ENCODE measurements at regions not wholly inside any gene's neighbourhood (a gene's known extent, or its start where the extent isn't known, plus 50 kb on each side); places are given as distances from the start of the nearest gene placed in this dataset.

DNA sequence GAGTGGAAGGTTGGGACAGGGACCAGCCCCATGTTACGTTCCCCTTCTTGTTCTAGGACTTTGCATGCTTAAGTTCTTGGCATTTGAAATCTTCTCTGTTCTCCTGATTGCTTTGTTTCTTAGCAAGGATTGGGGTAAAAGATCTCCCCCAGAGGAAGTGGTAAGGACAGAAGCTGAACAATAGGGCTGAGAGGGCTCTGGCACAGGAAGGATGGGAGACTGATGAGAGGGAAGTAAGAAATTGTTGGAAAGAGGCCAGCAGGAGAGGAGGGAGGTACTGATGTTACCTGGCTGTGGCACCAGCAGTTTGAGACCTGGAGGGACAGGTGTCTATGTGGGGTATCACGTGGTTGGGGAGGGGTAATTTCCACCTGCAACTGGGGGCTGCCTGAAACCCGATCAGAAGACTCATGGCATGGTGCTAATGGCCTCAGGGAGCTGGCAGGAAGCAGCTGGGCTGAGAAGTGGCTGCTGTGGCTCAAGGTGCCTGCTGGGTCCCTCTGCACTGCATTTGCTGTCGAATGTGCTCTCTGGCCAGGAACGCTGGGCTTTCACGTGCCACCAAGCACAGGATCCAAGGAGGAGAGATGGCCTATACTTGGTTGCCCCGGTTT lies 108.4 kb downstream of the LSM3 start:
- Mint-ChIP-seq H3K4me1 (ENCODE audit: low read depth) (no peaks in the 10 kb centered on the region), H3K27me3 (ENCODE audit: low read depth) (peaks cover 9% of the 10 kb centered on the region), H3K9me3 (no peaks in the 10 kb centered on the region), H3K27ac (no peak overlapping the region), H3K36me3 (ENCODE audit: low read depth) (no peaks in the 10 kb centered on the region), H3K4me3 (ENCODE audit: low read depth) (no peak overlapping the region)
- intact Hi-C loops (cut with micrococcal nuclease) = no loop called here
- DNase-seq (ENCODE audit: low spot score) = no peak

DNA sequence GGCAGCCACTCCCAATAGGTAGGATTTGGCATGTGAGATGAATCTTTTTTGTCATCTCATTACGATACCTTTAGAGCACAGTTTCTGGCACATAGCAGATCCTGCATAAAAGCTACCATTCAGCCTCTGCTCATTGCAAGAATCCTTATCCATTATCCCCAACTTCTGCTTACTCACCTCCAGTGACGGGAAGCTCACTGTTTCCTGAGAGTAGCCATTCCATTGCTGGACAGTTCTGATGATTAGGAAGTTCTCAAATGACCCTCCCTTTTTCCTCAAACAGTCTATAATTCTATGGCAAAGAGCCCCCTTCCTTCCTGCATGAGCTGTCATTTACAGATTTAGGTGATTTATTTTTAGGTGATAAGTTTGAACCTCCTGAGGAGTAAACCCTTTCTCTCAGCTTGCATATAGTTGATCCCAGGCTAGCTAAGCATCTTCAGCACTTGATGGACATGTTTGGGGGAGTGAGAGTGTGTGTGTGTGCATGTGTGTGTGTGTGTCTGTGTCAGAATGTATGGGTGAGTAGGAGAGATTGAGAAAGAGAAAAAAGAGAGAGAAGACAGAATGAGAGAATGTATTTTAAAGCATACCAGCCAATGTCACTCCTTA lies 109.7 kb downstream of the LSM3 start:
- no peak for DNase-seq (ENCODE audit: low spot score)
- no peaks in the 10 kb centered on the region for H3K36me3 Mint-ChIP-seq (ENCODE audit: low read depth)
- H3K4me1 Mint-ChIP-seq (ENCODE audit: low read depth) = no peaks in the 10 kb centered on the region
- no peak overlapping the region for H3K27ac Mint-ChIP-seq
- no peak overlapping the region for H3K4me3 Mint-ChIP-seq (ENCODE audit: low read depth)
- intact Hi-C loops (cut with micrococcal nuclease) = no loop called here
- no peaks in the 10 kb centered on the region for H3K9me3 Mint-ChIP-seq
- peaks cover 9% of the 10 kb centered on the region for H3K27me3 Mint-ChIP-seq (ENCODE audit: low read depth)

DNA sequence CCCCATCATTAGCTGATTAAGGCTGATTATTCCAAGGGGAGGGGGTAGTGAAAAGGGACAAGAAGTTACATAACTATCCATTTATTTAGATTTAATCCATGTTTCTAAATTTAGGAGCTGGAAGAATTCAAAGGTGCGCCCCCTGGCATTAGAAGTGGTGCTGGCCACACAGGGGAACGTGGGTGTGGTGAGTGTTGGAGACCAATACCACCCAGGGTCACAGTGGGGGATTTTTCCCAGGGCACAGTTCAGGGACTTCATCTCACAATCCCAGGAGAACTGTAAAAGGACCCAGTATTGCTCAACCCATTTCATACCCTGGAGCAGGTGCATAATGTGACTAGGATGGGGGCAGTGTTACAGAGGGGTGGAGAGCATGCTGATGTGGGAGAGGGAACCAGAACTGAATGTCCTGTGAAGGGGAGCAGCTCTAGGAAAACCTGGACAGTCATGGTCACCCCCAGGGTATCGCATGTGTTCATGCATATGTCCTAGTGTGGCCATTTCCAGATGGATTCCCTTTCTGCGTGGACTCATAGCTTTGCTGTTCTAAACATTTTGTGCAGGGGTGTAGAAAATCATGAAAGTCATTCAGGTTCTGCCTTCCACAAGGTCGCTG lies 110.3 kb downstream of the LSM3 start:
- peaks cover 9% of the 10 kb centered on the region for H3K27me3 Mint-ChIP-seq (ENCODE audit: low read depth)
- H3K4me1 Mint-ChIP-seq (ENCODE audit: low read depth) = no peaks in the 10 kb centered on the region
- H3K4me3 Mint-ChIP-seq (ENCODE audit: low read depth) = no peak overlapping the region
- H3K36me3 Mint-ChIP-seq (ENCODE audit: low read depth) = no peaks in the 10 kb centered on the region
- intact Hi-C loops (cut with micrococcal nuclease) = no loop called here
- DNase-seq (ENCODE audit: low spot score) = no peak
- no peak overlapping the region for H3K27ac Mint-ChIP-seq
- H3K9me3 Mint-ChIP-seq = no peaks in the 10 kb centered on the region

DNA sequence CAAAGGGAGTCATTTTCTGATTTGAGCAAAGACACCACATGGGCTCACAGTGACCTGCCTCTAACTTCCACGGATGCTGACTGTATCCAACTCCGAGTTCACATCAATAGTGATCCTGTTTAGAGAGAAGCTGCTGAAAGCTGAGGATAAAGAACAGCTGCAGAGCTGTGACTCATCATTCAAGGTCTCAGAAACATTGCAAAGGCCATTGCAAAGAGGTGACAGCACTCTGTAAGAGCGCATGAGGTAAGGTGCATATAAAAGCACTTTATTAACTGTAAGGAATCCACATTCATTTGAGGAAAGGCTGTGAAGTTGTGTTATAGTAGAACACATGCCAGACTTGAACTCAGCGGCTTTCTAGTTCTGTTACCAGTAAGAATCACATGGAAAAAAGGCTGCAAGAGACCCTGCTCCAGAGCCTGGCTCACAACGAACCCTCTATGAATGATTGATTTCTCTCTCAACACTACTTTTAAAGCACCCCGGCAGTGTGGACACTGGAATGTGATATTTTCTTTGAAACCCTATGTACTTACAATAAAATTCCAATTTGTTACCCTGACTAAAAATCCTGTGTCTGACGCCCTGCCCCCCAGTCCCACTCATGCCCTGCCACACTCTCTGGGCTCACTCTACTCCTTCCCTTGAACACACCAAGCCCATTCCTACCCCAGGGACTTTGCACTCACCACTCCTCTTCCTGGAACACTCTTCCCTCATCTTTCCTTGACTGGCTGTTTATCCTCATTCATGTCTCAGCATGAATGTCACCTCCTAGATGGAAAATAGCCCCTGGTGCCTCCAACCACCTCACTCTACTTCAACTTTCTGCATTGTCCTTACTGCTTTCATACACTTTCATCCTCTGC lies 111.2 kb downstream of the LSM3 start:
- H3K36me3 Mint-ChIP-seq (ENCODE audit: low read depth) = no peaks in the 10 kb centered on the region
- intact Hi-C loops (cut with micrococcal nuclease) = no loop called here
- H3K27ac Mint-ChIP-seq = no peak overlapping the region
- no peaks in the 10 kb centered on the region for H3K4me1 Mint-ChIP-seq (ENCODE audit: low read depth)
- peaks cover 15% of the 10 kb centered on the region for H3K27me3 Mint-ChIP-seq (ENCODE audit: low read depth)
- no peaks in the 10 kb centered on the region for H3K9me3 Mint-ChIP-seq
- no peak overlapping the region for H3K4me3 Mint-ChIP-seq (ENCODE audit: low read depth)
- DNase-seq (ENCODE audit: low spot score) = no peak

DNA sequence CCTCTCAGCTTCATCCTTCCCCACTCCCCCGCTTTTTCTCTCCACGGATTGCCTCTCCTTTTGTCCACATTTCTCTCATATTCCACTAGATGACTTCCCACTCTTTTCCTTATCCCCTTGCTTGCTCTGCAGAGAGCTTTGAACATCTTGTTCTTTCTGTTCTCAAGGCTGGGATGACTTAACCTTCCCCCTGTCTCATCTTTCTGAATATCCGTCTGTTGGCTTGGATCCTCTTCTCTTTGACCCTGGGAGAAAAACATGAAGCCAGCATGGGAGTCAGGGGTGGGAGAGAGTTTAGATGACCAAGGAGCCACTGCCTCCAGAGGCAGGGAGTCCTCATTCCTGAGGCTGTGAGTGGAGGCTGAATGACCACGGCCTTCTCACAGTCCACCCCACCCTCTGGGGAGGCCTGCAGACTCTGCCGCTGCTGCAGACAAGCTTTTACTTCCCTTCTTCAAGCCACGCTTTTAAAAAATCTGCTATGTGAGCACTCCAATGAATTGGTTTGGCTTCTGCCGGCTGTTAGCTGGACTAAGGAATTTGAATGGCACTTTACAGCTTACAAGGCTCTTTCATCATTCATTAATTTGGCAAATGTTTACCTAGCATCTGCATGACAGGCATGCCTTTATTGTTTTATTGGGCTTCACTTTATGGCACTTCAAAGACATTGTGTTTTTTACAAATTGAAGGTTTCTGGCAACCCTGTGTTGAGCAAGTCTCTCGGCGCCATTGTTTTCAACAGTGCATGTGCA lies 111.6 kb upstream of the SLC6A6 start:
- no peak for DNase-seq (ENCODE audit: low spot score)
- no peaks in the 10 kb centered on the region for H3K4me1 Mint-ChIP-seq (ENCODE audit: low read depth)
- H3K27me3 Mint-ChIP-seq (ENCODE audit: low read depth) = peaks cover 15% of the 10 kb centered on the region
- no peak overlapping the region for H3K4me3 Mint-ChIP-seq (ENCODE audit: low read depth)
- H3K9me3 Mint-ChIP-seq = no peaks in the 10 kb centered on the region
- H3K27ac Mint-ChIP-seq = no peak overlapping the region
- intact Hi-C loops (cut with micrococcal nuclease) = no loop called here
- no peaks in the 10 kb centered on the region for H3K36me3 Mint-ChIP-seq (ENCODE audit: low read depth)

DNA sequence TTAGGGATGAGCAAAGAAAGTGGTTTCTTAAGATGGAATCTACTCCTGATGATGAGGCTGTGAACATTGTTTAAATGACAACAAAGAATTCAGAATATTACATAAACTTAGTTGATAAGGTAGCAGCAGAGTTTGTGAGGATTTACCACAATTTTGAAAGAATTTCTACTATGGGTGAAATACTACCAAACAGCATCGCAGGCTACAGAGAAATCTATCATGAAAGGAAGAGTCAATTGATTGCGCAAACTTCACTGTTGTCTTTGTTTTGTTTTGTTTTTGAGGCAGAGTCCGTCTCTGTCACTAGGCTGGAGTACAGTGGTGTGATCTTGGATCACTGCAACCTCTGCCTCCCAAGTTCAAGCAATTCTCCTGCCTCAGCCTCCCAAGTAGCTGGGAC lies 107.4 kb upstream of the SLC6A6 start:
- Mint-ChIP-seq H3K4me1 (ENCODE audit: low read depth) (no peaks in the 10 kb centered on the region), H3K27ac (no peak overlapping the region), H3K9me3 (no peaks in the 10 kb centered on the region), H3K27me3 (ENCODE audit: low read depth) (peaks cover 12% of the 10 kb centered on the region), H3K4me3 (ENCODE audit: low read depth) (no peak overlapping the region), H3K36me3 (ENCODE audit: low read depth) (no peaks in the 10 kb centered on the region)
- intact Hi-C loops (cut with micrococcal nuclease) = no loop called here
- DNase-seq (ENCODE audit: low spot score) = no peak

DNA sequence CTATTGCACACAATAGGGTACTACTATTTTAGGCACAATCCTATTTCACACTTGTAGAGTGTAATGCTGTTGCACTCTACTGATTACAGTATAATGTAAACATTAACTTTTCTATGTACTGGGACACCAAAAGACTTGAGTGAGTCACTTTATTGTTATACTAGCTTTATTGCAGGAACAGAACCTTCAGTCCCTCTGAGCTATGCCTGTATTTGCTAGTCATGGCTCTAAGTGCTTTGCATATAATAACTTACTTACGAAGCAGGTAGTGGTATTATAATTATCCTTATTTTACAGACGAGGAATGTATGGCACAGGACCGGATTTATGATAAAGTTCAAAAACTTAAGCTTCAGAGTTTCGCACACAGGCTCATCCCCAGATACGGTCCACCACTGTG lies 106.6 kb upstream of the SLC6A6 start:
- Mint-ChIP-seq H3K9me3 (no peaks in the 10 kb centered on the region), H3K27me3 (ENCODE audit: low read depth) (peaks cover 8% of the 10 kb centered on the region), H3K4me3 (ENCODE audit: low read depth) (no peak overlapping the region), H3K27ac (no peak overlapping the region), H3K4me1 (ENCODE audit: low read depth) (no peaks in the 10 kb centered on the region), H3K36me3 (ENCODE audit: low read depth) (no peaks in the 10 kb centered on the region)
- intact Hi-C loops (cut with micrococcal nuclease) = no loop called here
- no peak for DNase-seq (ENCODE audit: low spot score)

DNA sequence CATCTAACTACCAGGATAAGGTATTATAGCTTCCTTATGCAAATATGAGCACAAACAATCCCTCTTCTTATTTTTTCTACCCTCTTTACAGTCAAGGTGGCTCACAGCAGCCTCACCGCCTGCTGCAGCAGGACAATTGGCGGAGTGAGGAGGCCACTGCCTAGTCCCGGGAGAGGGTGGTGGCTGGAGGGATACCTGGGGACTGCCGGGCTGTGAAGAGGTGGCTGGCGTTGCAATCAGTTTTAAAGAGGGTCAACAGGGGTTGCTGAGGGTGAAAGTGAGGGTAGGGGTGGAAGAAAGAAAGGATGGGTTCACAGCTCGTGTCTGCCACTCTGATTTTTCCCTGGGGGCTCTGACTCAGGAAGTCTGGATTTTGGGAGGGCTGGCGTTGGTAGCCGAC lies 105.1 kb upstream of the SLC6A6 start:
- H3K36me3 Mint-ChIP-seq (ENCODE audit: low read depth) = no peaks in the 10 kb centered on the region
- no peak overlapping the region for H3K4me3 Mint-ChIP-seq (ENCODE audit: low read depth)
- no peak overlapping the region for H3K27ac Mint-ChIP-seq
- no peak for DNase-seq (ENCODE audit: low spot score)
- no peaks in the 10 kb centered on the region for H3K4me1 Mint-ChIP-seq (ENCODE audit: low read depth)
- intact Hi-C loops (cut with micrococcal nuclease) = no loop called here
- H3K9me3 Mint-ChIP-seq = no peaks in the 10 kb centered on the region
- peaks cover 6% of the 10 kb centered on the region for H3K27me3 Mint-ChIP-seq (ENCODE audit: low read depth)

DNA sequence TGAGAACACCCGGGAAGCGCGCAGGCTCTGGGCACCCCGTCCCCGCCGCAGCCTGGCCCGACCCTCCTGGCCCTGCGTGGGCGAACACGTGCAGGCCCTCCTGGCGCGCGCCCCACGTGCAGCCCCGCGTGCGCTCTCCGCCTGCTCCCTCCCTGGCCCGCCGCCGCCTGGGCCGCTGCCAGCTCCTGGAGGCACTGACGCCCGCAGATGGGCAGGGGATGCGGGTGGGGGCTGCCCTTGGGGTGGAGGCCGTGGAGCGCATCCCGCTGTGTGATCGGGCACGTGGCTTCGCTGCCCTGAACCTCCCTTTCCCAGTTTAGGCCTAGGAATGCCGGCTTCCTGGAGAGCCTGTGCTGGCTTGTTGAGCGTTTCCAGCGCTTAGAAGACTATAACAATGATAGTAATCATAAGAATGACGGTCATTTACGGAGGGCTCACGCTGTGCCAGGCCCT lies 104.6 kb upstream of the SLC6A6 start:
- Mint-ChIP-seq H3K27ac (no peak overlapping the region), H3K27me3 (ENCODE audit: low read depth) (peaks cover 6% of the 10 kb centered on the region), H3K9me3 (no peaks in the 10 kb centered on the region), H3K4me1 (ENCODE audit: low read depth) (no peaks in the 10 kb centered on the region), H3K36me3 (ENCODE audit: low read depth) (no peaks in the 10 kb centered on the region), H3K4me3 (ENCODE audit: low read depth) (no peak overlapping the region)
- intact Hi-C loops (cut with micrococcal nuclease) = no loop called here
- no peak for DNase-seq (ENCODE audit: low spot score)

DNA sequence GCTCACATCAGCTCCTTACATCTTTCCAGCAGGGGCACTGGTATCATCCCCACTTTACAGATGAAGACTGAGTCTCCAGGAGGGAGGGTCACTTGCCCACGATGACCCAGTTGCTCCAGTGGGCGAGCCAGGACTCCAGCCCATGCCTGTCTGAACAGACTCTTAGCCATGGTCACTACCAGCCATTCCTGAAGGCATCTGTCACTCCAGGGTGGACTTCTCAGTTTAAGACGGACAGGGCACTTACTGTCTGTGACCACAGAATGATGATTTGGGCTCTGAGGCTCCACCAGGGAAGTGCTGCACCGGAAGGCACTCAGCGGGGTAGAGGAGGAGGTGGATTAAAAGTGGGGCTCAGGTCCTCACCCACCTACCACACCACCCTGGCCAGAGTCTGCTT lies 104.0 kb upstream of the SLC6A6 start:
- no peak for DNase-seq (ENCODE audit: low spot score)

DNA sequence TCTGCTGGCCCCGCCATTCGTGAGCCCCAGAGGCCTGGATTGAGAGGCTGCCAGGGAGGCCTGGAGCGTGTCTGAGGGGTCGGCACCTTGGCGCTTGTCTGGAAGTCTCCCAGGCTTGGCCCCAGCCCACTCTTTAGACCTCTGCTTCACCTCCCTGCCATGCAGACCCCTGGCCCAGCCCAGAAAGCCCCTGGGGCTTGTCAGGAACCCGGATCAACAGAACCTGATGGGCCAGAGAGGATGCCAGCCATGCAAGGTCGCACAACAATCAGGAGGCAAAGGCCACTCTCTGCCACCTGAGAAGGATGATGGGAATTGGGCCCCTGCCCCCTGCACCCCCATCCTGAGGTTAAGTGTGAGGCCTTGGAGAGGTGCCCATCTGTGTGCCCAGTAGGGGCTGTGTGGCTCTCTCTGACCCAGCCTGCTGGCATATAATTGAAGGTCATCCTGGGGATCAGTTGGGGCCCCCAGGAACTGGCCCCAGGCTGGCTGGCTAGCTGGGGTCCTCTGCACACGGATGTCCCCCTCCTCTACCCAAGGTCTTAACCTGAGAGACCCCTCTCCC lies 103.3 kb upstream of the SLC6A6 start:
- Mint-ChIP-seq H3K27me3 (ENCODE audit: low read depth) (peaks cover 6% of the 10 kb centered on the region), H3K9me3 (no peaks in the 10 kb centered on the region), H3K4me1 (ENCODE audit: low read depth) (peaks cover 2% of the 10 kb centered on the region), H3K36me3 (ENCODE audit: low read depth) (no peaks in the 10 kb centered on the region), H3K4me3 (ENCODE audit: low read depth) (no peak overlapping the region), H3K27ac (no peak overlapping the region)
- intact Hi-C loops (cut with micrococcal nuclease) = no loop called here
- DNase-seq (ENCODE audit: low spot score) = no peak

More for the DNA sequence above, 104.0 kb upstream of the SLC6A6 start:
- intact Hi-C loops (cut with micrococcal nuclease) = no loop called here
- no peaks in the 10 kb centered on the region for H3K9me3 Mint-ChIP-seq
- no peaks in the 10 kb centered on the region for H3K36me3 Mint-ChIP-seq (ENCODE audit: low read depth)
- H3K4me1 Mint-ChIP-seq (ENCODE audit: low read depth) = no peaks in the 10 kb centered on the region
- no peak overlapping the region for H3K27ac Mint-ChIP-seq
- no peak overlapping the region for H3K4me3 Mint-ChIP-seq (ENCODE audit: low read depth)
- peaks cover 6% of the 10 kb centered on the region for H3K27me3 Mint-ChIP-seq (ENCODE audit: low read depth)

DNA sequence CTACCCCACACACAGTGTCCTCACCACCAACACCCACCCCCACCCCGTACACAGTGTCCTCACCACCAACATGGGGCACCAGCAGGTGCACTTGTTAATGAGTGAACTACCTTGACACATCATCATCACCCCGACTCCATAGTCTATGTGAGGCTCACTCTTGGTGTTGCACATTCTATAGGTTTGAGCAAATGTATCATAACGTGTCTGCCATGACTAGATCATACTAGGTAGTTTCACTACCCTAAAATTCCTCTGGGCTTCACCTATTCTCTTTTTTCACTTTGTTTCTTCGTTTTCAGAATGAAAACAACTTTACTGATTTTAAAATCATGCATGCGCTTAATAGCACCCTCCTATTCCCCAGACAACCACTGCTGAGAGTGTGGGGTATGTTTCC lies 102.6 kb upstream of the SLC6A6 start:
- Mint-ChIP-seq H3K27ac (no peak overlapping the region), H3K4me1 (ENCODE audit: low read depth) (peaks cover 2% of the 10 kb centered on the region), H3K9me3 (no peaks in the 10 kb centered on the region), H3K36me3 (ENCODE audit: low read depth) (no peaks in the 10 kb centered on the region), H3K4me3 (ENCODE audit: low read depth) (no peak overlapping the region), H3K27me3 (ENCODE audit: low read depth) (no peaks in the 10 kb centered on the region)
- DNase-seq (ENCODE audit: low spot score) = no peak
- intact Hi-C loops (cut with micrococcal nuclease) = no loop called here
